ENCODE measurements at regions not wholly inside any gene's neighbourhood (a gene's known extent, or its start where the extent isn't known, plus 50 kb on each side); places are given as distances from the start of the nearest gene placed in this dataset.

DNA sequence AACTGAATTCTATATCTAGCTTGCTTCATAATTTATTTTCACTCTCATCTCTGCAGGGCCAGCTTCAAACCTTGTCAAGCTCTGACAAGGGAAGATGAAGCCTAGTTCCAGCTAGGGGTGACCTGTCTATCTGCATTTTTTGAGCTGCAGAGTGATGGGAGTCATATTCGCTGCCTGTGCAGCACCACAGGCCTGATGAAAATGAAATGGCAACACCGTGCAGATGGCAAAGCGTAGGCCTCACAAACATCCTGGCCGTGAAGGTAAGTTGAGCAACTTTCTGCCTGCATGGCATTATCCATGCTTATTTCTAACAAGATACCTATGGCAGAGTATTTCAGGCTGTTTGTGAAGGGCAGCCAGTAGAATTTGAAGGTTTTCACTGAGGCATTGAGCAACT is 86.4 kb upstream of the C1QTNF9B start:
- no peak overlapping the region for H3K27ac Mint-ChIP-seq

DNA sequence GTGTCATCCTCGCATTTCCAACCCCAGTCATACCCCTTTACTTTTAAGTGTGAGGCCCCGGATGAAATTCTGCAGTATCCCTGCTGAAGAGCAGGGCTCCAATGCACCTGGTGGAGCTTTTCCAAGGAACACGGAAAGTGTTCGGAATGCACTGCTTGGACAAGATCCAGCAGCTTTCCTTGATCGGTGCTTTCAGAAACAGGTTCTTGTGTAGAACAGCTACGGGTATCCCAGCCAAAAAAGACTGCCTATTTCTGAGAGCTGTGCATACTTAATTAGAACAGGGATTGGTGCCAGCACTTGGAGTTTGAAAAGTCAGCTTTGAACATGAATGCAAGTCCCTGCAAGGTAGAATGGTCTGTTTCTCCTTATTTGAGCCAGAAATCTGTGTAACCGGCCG is 87.2 kb upstream of the C1QTNF9B start:
- no peak for ATAC-seq
- peaks cover 7% of the 10 kb centered on the region for H3K4me1 Mint-ChIP-seq (ENCODE audit: low read depth)
- TF ChIP-seq, protein P1, sequence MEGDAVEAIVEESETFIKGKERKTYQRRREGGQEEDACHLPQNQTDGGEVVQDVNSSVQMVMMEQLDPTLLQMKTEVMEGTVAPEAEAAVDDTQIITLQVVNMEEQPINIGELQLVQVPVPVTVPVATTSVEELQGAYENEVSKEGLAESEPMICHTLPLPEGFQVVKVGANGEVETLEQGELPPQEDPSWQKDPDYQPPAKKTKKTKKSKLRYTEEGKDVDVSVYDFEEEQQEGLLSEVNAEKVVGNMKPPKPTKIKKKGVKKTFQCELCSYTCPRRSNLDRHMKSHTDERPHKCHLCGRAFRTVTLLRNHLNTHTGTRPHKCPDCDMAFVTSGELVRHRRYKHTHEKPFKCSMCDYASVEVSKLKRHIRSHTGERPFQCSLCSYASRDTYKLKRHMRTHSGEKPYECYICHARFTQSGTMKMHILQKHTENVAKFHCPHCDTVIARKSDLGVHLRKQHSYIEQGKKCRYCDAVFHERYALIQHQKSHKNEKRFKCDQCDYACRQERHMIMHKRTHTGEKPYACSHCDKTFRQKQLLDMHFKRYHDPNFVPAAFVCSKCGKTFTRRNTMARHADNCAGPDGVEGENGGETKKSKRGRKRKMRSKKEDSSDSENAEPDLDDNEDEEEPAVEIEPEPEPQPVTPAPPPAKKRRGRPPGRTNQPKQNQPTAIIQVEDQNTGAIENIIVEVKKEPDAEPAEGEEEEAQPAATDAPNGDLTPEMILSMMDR (IDR thresholded peaks at IDR 0.05), result no peak
- no peak overlapping the region for H3K4me3 Mint-ChIP-seq
- no peak overlapping the region for H3K27ac Mint-ChIP-seq
- H3K36me3 Mint-ChIP-seq (ENCODE audit: low read depth), result no peaks in the 10 kb centered on the region
- H3K27me3 Mint-ChIP-seq, result peaks cover 3% of the 10 kb centered on the region
- intact Hi-C loops (cut with micrococcal nuclease), result no loop called here
- no peaks in the 10 kb centered on the region for H3K9me3 Mint-ChIP-seq
- ChIA-PET POLR2A (no interaction called here), CTCF (interaction anchor here (1.1 kb wide), 1 partner anchor 11 kb away, joined by 4 read pairs; no protein-coding TSS in a partner anchor)
- DNase-seq, result no peak

More for the DNA sequence above, 86.4 kb upstream of the C1QTNF9B start:
- intact Hi-C loops (cut with micrococcal nuclease), result no loop called here
- Mint-ChIP-seq H3K4me3 (no peak overlapping the region), H3K27me3 (peaks cover 8% of the 10 kb centered on the region), H3K36me3 (ENCODE audit: low read depth) (no peaks in the 10 kb centered on the region), H3K9me3 (no peaks in the 10 kb centered on the region), H3K4me1 (ENCODE audit: low read depth) (peaks cover 13% of the 10 kb centered on the region)
- ChIA-PET POLR2A (no interaction called here), CTCF (interaction anchor here (0.7 kb wide), 1 partner anchor 61 kb away, joined by 3 read pairs; no protein-coding TSS in a partner anchor)
- DNase-seq, result no peak
- no peak for ATAC-seq
- TF ChIP-seq, protein P1 (IDR thresholded peaks at IDR 0.05), result no peak

DNA sequence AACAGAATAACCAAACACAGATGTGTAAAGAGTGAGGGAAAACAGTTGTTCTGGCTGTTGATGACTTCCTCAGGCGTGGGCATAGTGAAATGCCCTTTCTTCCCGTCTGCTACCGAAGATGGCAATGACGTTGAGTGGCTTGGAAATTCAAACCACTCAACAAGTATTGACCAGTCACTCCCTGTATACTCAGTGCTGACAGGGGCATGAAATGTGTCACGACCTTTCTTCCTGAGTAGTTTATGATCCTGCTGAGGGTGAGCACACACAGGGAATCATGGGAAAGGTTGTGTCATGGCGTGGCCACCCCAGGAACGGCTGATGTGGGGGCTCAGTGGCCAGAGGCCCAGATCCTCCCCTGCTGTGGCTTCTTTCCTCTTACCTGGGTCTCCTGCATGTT is 87.8 kb upstream of the C1QTNF9B start:
- DNase-seq (no peak), ATAC-seq (no peak)
- Mint-ChIP-seq H3K4me1 (ENCODE audit: low read depth) (peaks cover 3% of the 10 kb centered on the region), H3K27me3 (no peaks in the 10 kb centered on the region), H3K4me3 (no peak overlapping the region), H3K27ac (no peak overlapping the region), H3K9me3 (no peaks in the 10 kb centered on the region), H3K36me3 (ENCODE audit: low read depth) (no peaks in the 10 kb centered on the region)
- TF ChIP-seq, protein P1 (IDR thresholded peaks at IDR 0.05), result no peak
- POLR2A ChIA-PET, result no interaction called here
- intact Hi-C loops (cut with micrococcal nuclease), result no loop called here
- CTCF ChIA-PET, result interaction anchor here (1.1 to 1.6 kb wide), 2 partner anchors 12 to 25 kb away, joined by 4 to 6 read pairs; no protein-coding TSS in a partner anchor

DNA sequence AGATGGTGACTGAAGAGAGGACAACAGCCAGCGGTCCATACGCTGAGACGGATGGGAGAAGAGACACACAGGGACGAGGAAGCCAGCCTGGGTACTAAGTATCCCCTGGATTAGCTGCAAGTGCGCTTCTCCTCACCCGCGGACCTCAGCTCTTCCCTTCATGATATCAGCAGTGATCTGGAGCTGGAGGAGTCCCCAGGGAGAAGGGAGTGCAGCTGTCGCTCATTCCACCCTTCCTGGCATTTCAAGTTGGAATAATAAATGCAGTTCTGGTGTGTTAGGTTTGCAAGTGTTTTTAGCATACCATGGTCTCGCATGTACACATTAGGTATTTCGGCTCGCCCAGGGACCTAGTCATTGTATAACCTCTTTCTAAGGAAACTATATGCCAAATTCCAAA is 88.5 kb upstream of the C1QTNF9B start:
- no peaks in the 10 kb centered on the region for H3K9me3 Mint-ChIP-seq
- no peak overlapping the region for H3K4me3 Mint-ChIP-seq
- no peaks in the 10 kb centered on the region for H3K27me3 Mint-ChIP-seq
- no peak for DNase-seq
- no peak overlapping the region for H3K27ac Mint-ChIP-seq
- ATAC-seq, result no peak
- CTCF ChIA-PET, result interaction anchor here (1.6 kb wide), 1 partner anchor 26 kb away, joined by 6 read pairs; no protein-coding TSS in a partner anchor
- no peaks in the 10 kb centered on the region for H3K36me3 Mint-ChIP-seq (ENCODE audit: low read depth)
- no peaks in the 10 kb centered on the region for H3K4me1 Mint-ChIP-seq (ENCODE audit: low read depth)
- POLR2A ChIA-PET, result no interaction called here
- intact Hi-C loops (cut with micrococcal nuclease), result no loop called here
- TF ChIP-seq, protein P1 (IDR thresholded peaks at IDR 0.05), result no peak

DNA sequence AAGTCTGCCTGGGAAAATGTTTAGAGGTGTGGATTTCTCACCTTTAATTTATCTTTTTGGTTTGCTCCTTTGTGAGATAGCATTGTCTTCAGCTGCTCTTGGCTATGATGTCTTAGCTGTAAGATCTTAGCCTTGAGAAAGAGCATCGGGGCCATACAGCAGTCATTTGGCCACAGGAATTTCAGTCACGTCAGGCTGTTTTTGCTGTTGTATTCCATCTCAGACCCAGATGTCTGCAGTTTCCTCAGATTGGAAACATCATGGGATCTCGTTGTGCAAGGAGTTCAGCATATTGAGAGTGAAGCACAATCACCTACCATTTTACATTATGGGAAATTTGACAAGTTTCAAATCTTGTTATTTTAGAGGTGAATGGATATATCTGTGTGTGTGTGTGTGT is 89.3 kb upstream of the C1QTNF9B start:
- Mint-ChIP-seq H3K9me3 (no peaks in the 10 kb centered on the region), H3K27me3 (no peaks in the 10 kb centered on the region), H3K4me3 (no peak overlapping the region), H3K4me1 (ENCODE audit: low read depth) (no peaks in the 10 kb centered on the region), H3K36me3 (ENCODE audit: low read depth) (no peaks in the 10 kb centered on the region), H3K27ac (no peak overlapping the region)
- intact Hi-C loops (cut with micrococcal nuclease), result no loop called here
- no peak for ATAC-seq
- TF ChIP-seq, protein P1 (IDR thresholded peaks at IDR 0.05), result no peak
- no peak for DNase-seq
- CTCF ChIA-PET, result interaction anchor here (1.6 kb wide), 1 partner anchor 27 kb away, joined by 6 read pairs; no protein-coding TSS in a partner anchor
- POLR2A ChIA-PET, result no interaction called here
